GM23248 (cell line): ENCODE measurements at regions not wholly inside any gene's neighbourhood (a gene's known extent, or its start where the extent isn't known, plus 50 kb on each side); places are given as distances from the start of the nearest gene placed in this dataset.

Experiments
- EZH2 ChIP-seq: fragments of 200-600 bp; sonication (generic); IDR thresholded peaks from 2 replicates; pipeline ENCODE4 v1.6.1; 2018; ENCODE audit warnings: antibody characterized with exemption, mild to moderate bottlenecking; ENCODE audit not compliant: insufficient read depth, poor library complexity, severe bottlenecking
- EZH2phosphoT487 ChIP-seq: fragments of 200-600 bp; sonication (generic); IDR thresholded peaks from 2 replicates; pipeline ENCODE4 v1.6.1; 2018; ENCODE audit warnings: antibody characterized with exemption, moderate library complexity, mild to moderate bottlenecking, low read depth; ENCODE audit not compliant: insufficient read depth

DNA sequence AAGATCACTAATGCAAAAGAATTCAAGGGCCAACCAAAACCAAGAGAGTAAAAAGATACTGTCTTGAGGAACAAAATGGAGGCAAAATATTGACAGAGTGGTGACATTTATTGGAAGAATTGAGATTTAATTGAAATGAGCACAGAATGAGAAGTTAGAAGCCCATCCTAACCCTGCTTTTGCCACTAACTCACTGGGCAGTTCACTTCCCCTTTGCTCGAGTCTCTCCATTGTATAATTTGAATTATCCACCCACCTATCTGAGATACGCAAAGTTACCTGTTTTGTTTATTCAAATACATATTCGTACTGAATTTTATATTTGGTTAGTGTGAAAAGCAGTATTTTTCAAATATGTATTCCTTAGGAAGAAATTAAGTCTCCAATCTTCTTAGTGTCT, 204.5 kb upstream of the PRDM1 start:
- TF ChIP-seq EZH2 (no peak), EZH2phosphoT487 (no peak)
